T-cell (primary cell): ENCODE measurements at regions not wholly inside any gene's neighbourhood (a gene's known extent, or its start where the extent isn't known, plus 50 kb on each side); places are given as distances from the start of the nearest gene placed in this dataset.
A peak's percentile ranks its signal among the peaks of the same experiment; 100 is the strongest.
"Not testable (repeated sequence)": the region's sequence is repeated elsewhere in the genome, so short reads cannot be mapped to it uniquely, and the experiment has no call there.

ENCODE experiments used
- ATAC-seq, 4 experiments: fragments of 200-7000 bp in 3 of 4; fragments of 150-1000 bp in 1 of 4; cut with Tn5 transposase; replicated peaks in 1 of 4; 1 replicate in 3 of 4; 2 replicates in 1 of 4; pipeline ENCODE4 v1.10.0; 2021; ENCODE audit warnings: moderate library complexity in 3 of 4, mild to moderate bottlenecking in 2 of 4, moderate number of reproducible peaks in 1 of 4
- CTCF ChIA-PET, 2 donors: fragments of 300-600 bp; sonication (Branson Sonifier 250); formaldehyde crosslinking; loops; one replicate each; lab custom pipeline; 2022; ENCODE audit warnings: antibody characterized with exemption in 2 of 2; lab: Charles Lee
- POLR2A ChIA-PET, 2 donors: fragments of 300-600 bp; sonication (Branson Sonifier 250); formaldehyde crosslinking; loops; one replicate each; lab custom pipeline; 2022; ENCODE audit warnings: antibody characterized with exemption in 2 of 2; lab: Charles Lee
- DNase-seq, 35 experiments: peaks; one replicate each; pipeline versions ENCODE4 v3.0.0 to v3.0.0-alpha.2; 2013 to 2023
- H3K27ac ChIP-seq: one replicate; pipeline ENCODE4 v1.5.1; 2013; ENCODE audit warnings: low read length
- H3K27me3 ChIP-seq, 2 experiments: replicated peaks in 1 of 2; 1 replicate in 1 of 2; 2 replicates in 1 of 2; pipeline versions ENCODE4 v1.6.1 to v1.7.0; 2013; ENCODE audit warnings: low read length in 1 of 2, mixed read lengths in 1 of 2; ENCODE audit not compliant: control insufficient read depth in 2 of 2, insufficient read depth in 2 of 2; ENCODE audit errors: extremely low read depth in 1 of 2
- H3K36me3 ChIP-seq, 2 donors: 1 replicate in 1 of 2; 2 replicates in 1 of 2; pipeline versions ENCODE4 v1.6.1 to v1.7.0; 2013; ENCODE audit warnings: low read length in 1 of 2; ENCODE audit not compliant: control insufficient read depth in 2 of 2, insufficient read depth in 1 of 2; ENCODE audit errors: extremely low read depth in 1 of 2
- H3K4me1 ChIP-seq, 2 experiments: 1 replicate in 1 of 2; 2 replicates in 1 of 2; pipeline versions ENCODE4 v1.6.1 to v1.7.0; 2013; ENCODE audit warnings: low read length in 2 of 2, mixed read lengths in 1 of 2; ENCODE audit not compliant: insufficient read depth in 2 of 2, control insufficient read depth in 1 of 2; ENCODE audit errors: extremely low read depth in 1 of 2
- H3K4me3 ChIP-seq, 2 donors: 1 replicate in 1 of 2; 2 replicates in 1 of 2; pipeline versions ENCODE4 v1.5.1 to v1.7.0; 2013; ENCODE audit warnings: mild to moderate bottlenecking in 2 of 2, low read length in 1 of 2, moderate library complexity in 1 of 2; ENCODE audit not compliant: control insufficient read depth in 1 of 2; ENCODE audit errors: extremely low read depth in 1 of 2
- H3K9me3 ChIP-seq: 2 replicates; pipeline ENCODE4 v1.7.0; 2013
- H3K27ac Mint-ChIP-seq, 2 donors: one replicate each; pipeline ENCODE4 v1.8.0; 2020 to 2021; ENCODE audit warnings: mild to moderate bottlenecking in 2 of 2, mixed read lengths in 2 of 2
- H3K27me3 Mint-ChIP-seq, 2 donors: one replicate each; pipeline ENCODE4 v1.8.0; 2021 to 2022; ENCODE audit warnings: mixed read lengths in 2 of 2
- H3K36me3 Mint-ChIP-seq: one replicate; pipeline ENCODE4 v1.8.0; 2021; ENCODE audit warnings: mixed read lengths
- H3K4me1 Mint-ChIP-seq, 3 donors: one replicate each; pipeline ENCODE4 v1.8.0; 2020 to 2022; ENCODE audit warnings: mixed read lengths in 3 of 3, mild to moderate bottlenecking in 1 of 3
- H3K4me3 Mint-ChIP-seq, 3 donors: one replicate each; pipeline ENCODE4 v1.8.0; 2020 to 2022; ENCODE audit warnings: mild to moderate bottlenecking in 3 of 3, mixed read lengths in 3 of 3, moderate library complexity in 3 of 3
- H3K9me3 Mint-ChIP-seq, 3 donors: one replicate each; pipeline ENCODE4 v1.8.0; 2020 to 2022; ENCODE audit warnings: mixed read lengths in 3 of 3
- WGBS: methylation state at CpG from one replicate; pipeline ENCODE4 v1.1.5; 2013; ENCODE audit warnings: missing lambda C conversion rate; ENCODE audit not compliant: insufficient coverage; 5-methylcytosine and 5-hydroxymethylcytosine counted together

GRCh38 chr7:63291758-63292157, 706.9 kb upstream of the ZNF722 start:
- H3K9me3 Mint-ChIP-seq = peaks cover 0 to 16% (median 11%) of the 10 kb centered on the region in 3 donors
- CTCF ChIA-PET, H3K27ac Mint-ChIP-seq, H3K4me1 ChIP-seq, POLR2A ChIA-PET, H3K4me3 Mint-ChIP-seq, H3K27ac ChIP-seq, DNase-seq, H3K4me3 ChIP-seq, H3K36me3 Mint-ChIP-seq, H3K9me3 ChIP-seq, H3K27me3 Mint-ChIP-seq, H3K4me1 Mint-ChIP-seq, ATAC-seq, H3K36me3 ChIP-seq, H3K27me3 ChIP-seq: not testable (repeated sequence)
- no CpG with 5 or more reads among the region's 2 CpGs for WGBS

- H3K4me3 ChIP-seq, H3K27me3 Mint-ChIP-seq, DNase-seq, ATAC-seq, H3K27ac Mint-ChIP-seq, H3K9me3 Mint-ChIP-seq, H3K27ac ChIP-seq, H3K9me3 ChIP-seq, H3K27me3 ChIP-seq, H3K4me1 ChIP-seq, H3K36me3 Mint-ChIP-seq, H3K36me3 ChIP-seq, H3K4me1 Mint-ChIP-seq, H3K4me3 Mint-ChIP-seq, POLR2A ChIA-PET, CTCF ChIA-PET: not testable (repeated sequence)
- no CpG with 5 or more reads among the region's 13 CpGs for WGBS
Observed at GRCh38 chr7:63317595-63317994, 681.1 kb upstream of the ZNF722 start.

- H3K9me3 Mint-ChIP-seq, H3K36me3 Mint-ChIP-seq, H3K9me3 ChIP-seq, H3K4me1 ChIP-seq, ATAC-seq, H3K27ac Mint-ChIP-seq, H3K4me1 Mint-ChIP-seq, CTCF ChIA-PET, H3K36me3 ChIP-seq, H3K4me3 Mint-ChIP-seq, POLR2A ChIA-PET, H3K4me3 ChIP-seq, H3K27ac ChIP-seq, H3K27me3 Mint-ChIP-seq, H3K27me3 ChIP-seq, DNase-seq: not testable (repeated sequence)
- no CpG with 5 or more reads among the region's 31 CpGs for WGBS
Observed at GRCh38 chr7:63348755-63349408, 649.8 kb upstream of the ZNF722 start.

DNA sequence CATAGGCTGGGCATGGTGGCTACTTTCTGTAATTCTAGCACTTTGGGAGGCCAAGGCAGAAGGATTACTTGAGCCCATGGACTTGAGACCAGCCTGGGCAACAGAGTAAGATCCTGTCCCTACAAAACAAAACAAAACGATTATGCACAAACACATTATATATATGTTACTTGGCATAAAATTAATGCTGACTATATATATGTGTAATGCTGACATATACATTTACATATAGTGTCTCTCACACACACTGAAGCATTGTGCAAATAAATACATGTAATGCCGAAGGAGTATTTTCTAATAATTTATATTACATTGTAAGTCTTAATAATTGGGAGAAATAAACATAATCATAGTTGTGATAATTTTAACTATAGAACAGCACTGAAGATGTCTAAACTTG, 621.8 kb upstream of the ZNF722 start:
- DNase-seq (no peak), ATAC-seq (no peak)
- H3K4me3 ChIP-seq = no peak overlapping the region
- no peak overlapping the region for H3K27ac ChIP-seq
- H3K36me3 Mint-ChIP-seq = no peaks in the 10 kb centered on the region
- no peak overlapping the region for H3K4me3 Mint-ChIP-seq
- H3K27me3 Mint-ChIP-seq = no peaks in the 10 kb centered on the region
- no peaks in the 10 kb centered on the region for H3K4me1 ChIP-seq
- ChIA-PET CTCF (no interaction called here), POLR2A (no interaction called here)
- no CpG with 5 or more reads among the region's 2 CpGs for WGBS
- H3K9me3 Mint-ChIP-seq = peaks cover 4 to 32% (median 14%) of the 10 kb centered on the region in 3 donors
- H3K9me3 ChIP-seq = peaks cover 5% of the 10 kb centered on the region
- H3K4me1 Mint-ChIP-seq = no peaks in the 10 kb centered on the region
- no peaks in the 10 kb centered on the region for H3K27me3 ChIP-seq
- H3K36me3 ChIP-seq = no peaks in the 10 kb centered on the region
- H3K27ac Mint-ChIP-seq = no peak overlapping the region

- DNase-seq, POLR2A ChIA-PET, H3K4me3 Mint-ChIP-seq, H3K27me3 Mint-ChIP-seq, H3K9me3 ChIP-seq, H3K9me3 Mint-ChIP-seq, H3K4me1 ChIP-seq, H3K36me3 ChIP-seq, H3K27ac Mint-ChIP-seq, H3K27ac ChIP-seq, CTCF ChIA-PET, H3K4me3 ChIP-seq, H3K4me1 Mint-ChIP-seq, H3K27me3 ChIP-seq, H3K36me3 Mint-ChIP-seq: not testable (repeated sequence)
- ATAC-seq = peak in 1 of 4 experiments; percentile 27
- no CpG with 5 or more reads among the region's 25 CpGs for WGBS
Observed at GRCh38 chr7:63394139-63394538, 604.5 kb upstream of the ZNF722 start.

- POLR2A ChIA-PET, ATAC-seq, H3K27ac ChIP-seq, H3K4me1 ChIP-seq, DNase-seq, H3K27ac Mint-ChIP-seq, H3K4me3 ChIP-seq, H3K9me3 Mint-ChIP-seq, H3K36me3 Mint-ChIP-seq, H3K27me3 ChIP-seq, H3K27me3 Mint-ChIP-seq, H3K9me3 ChIP-seq, H3K36me3 ChIP-seq, H3K4me3 Mint-ChIP-seq, CTCF ChIA-PET, H3K4me1 Mint-ChIP-seq: not testable (repeated sequence)
- no CpG with 5 or more reads among the region's 8 CpGs for WGBS
Observed at GRCh38 chr7:63407881-63408280, 590.8 kb upstream of the ZNF722 start.
